ENCODE measurements at regions not wholly inside any gene's neighbourhood (a gene's known extent, or its start where the extent isn't known, plus 50 kb on each side); places are given as distances from the start of the nearest gene placed in this dataset.

- TF ChIP-seq CTCF (IDR thresholded peaks at IDR 0.05 in 4 of 5, conservative IDR thresholded peaks at IDR 0.05 in 1 of 5), result no peak
- TF ChIP-seq POLR2A (IDR thresholded peaks at IDR 0.05), result no peak
These were observed 346.3 kb upstream of the PPARGC1A start for GRCh38 chr4:24236120-24236519.
